Suprapubic skin (tissue), 2 donors: ENCODE measurements at regions not wholly inside any gene's neighbourhood (a gene's known extent, or its start where the extent isn't known, plus 50 kb on each side); places are given as distances from the start of the nearest gene placed in this dataset.

Experiments
- EP300 ChIP-seq: sonication (generic); formaldehyde crosslinking; IDR thresholded peaks from one replicate; pipeline ENCODE4 v1.6.1; 2017; ENCODE audit warnings: antibody characterized with exemption
- POLR2A ChIP-seq, 2 donors: fragments of 450-650 bp; IDR thresholded peaks; one replicate each; pipeline ENCODE4 v1.6.1; 2017; ENCODE audit warnings: antibody characterized with exemption in 2 of 2, mild to moderate bottlenecking in 2 of 2, moderate library complexity in 2 of 2

DNA sequence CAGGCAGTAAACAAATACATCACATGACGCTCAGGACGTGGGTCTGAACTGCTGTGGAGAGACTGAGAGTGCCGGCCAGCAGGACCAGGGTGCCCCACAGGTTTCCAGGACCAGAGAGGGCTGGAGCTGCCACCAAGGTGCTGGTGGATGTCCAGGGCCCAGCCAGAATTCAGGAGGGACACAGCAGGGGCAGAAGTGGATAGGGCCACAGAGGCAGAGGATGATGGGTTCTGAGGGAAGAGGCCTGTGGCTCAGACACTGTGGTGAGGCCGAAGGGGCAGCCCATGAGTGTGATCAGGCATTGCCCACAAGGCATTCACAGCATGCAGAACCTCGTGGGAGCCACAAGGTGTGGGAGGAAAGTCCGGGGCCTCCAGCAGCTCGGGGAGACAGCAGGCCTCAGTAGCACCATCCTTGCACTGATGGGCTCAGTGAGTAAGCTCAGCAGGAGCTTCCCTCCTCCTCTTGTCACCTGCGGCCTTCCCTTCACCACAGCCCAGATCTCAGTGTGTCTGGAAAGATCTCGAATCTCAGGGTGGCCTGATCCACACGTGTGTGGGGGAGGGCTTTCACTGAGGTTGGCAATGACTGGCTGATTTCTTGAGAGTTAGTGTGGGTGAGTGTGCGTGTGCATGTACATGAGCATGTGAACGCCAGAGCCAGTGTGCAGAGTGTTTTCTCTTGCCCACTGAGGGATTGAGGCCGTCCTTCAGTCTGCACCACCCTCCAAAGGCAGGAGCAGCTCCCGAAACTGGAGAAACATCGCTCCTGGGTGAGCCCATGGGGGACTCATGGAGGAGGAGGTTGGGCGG is 181.8 kb upstream of the RAB6C start:
- TF ChIP-seq POLR2A (IDR thresholded peaks at IDR 0.05) (no peak), EP300 (no peak)
